ENCODE measurements at regions not wholly inside any gene's neighbourhood (a gene's known extent, or its start where the extent isn't known, plus 50 kb on each side); places are given as distances from the start of the nearest gene placed in this dataset.

- no peak overlapping the region for H3K4me3 ChIP-seq (ENCODE audit: low read length in 2 of 2)
- H3K27ac ChIP-seq (ENCODE audit: low read length), result no peak overlapping the region
- no peak overlapping the region for H3K9ac ChIP-seq (ENCODE audit: low read length in 2 of 2)
- no peaks in the 10 kb centered on the region for H3K36me3 ChIP-seq (ENCODE audit: control insufficient read depth in 2 of 2, insufficient read depth in 2 of 2, low read length in 2 of 2)
- no peaks in the 10 kb centered on the region for H3K4me1 ChIP-seq (ENCODE audit: control insufficient read depth, insufficient read depth, low read length)
- no peaks in the 10 kb centered on the region for H3K9me3 ChIP-seq (ENCODE audit: control insufficient read depth in 2 of 2, low read length in 2 of 2)
- peaks cover 12 to 13% of the 10 kb centered on the region in 2 donors for H3K27me3 ChIP-seq (ENCODE audit: control insufficient read depth in 1 of 2, insufficient read depth in 2 of 2, low read length in 2 of 2)
Measured at GRCh38 chr10:133035952-133036351, 51.8 kb upstream of the ADGRA1 start.

DNA sequence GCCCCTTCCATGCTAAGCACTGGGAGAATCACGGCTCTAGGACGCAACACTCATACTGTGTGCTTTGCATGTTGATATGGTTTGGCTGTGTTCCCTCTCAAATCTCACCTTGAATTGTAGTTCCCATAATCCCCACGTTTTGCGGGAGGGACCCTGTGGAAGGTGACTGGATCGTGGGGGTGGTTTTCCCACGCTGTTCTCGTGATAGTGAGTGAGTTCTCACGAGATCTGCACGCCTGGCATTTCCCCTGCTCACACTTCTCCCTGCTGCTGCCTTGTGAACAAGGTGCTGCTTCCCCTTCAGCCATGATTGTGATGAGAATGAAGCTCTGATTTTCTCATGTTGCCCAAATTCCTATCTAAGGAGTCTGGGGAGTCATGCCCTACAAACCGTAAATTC lies 53.0 kb upstream of the ADGRA1 start:
- Histone ChIP-seq H3K27me3 (ENCODE audit: control insufficient read depth in 1 of 2, insufficient read depth in 2 of 2, low read length in 2 of 2) (peaks cover 5 to 8% of the 10 kb centered on the region in 2 donors), H3K36me3 (ENCODE audit: control insufficient read depth in 2 of 2, insufficient read depth in 2 of 2, low read length in 2 of 2) (no peaks in the 10 kb centered on the region), H3K9me3 (ENCODE audit: control insufficient read depth in 2 of 2, low read length in 2 of 2) (no peaks in the 10 kb centered on the region), H3K4me3 (ENCODE audit: low read length in 2 of 2) (no peak overlapping the region), H3K9ac (ENCODE audit: low read length in 2 of 2) (no peak overlapping the region), H3K27ac (ENCODE audit: low read length) (no peak overlapping the region), H3K4me1 (ENCODE audit: control insufficient read depth, insufficient read depth, low read length) (no peaks in the 10 kb centered on the region)

- Histone ChIP-seq H3K4me3 (ENCODE audit: low read length in 2 of 2) (no peak overlapping the region), H3K27me3 (ENCODE audit: control insufficient read depth in 1 of 2, insufficient read depth in 2 of 2, low read length in 2 of 2) (peaks cover 1 to 6% of the 10 kb centered on the region in 2 donors), H3K27ac (ENCODE audit: low read length) (no peak overlapping the region), H3K9me3 (ENCODE audit: control insufficient read depth in 2 of 2, low read length in 2 of 2) (no peaks in the 10 kb centered on the region), H3K9ac (ENCODE audit: low read length in 2 of 2) (no peak overlapping the region), H3K36me3 (ENCODE audit: control insufficient read depth in 2 of 2, insufficient read depth in 2 of 2, low read length in 2 of 2) (no peaks in the 10 kb centered on the region), H3K4me1 (ENCODE audit: control insufficient read depth, insufficient read depth, low read length) (no peaks in the 10 kb centered on the region)
Measured at GRCh38 chr10:133034092-133034491, 53.6 kb upstream of the ADGRA1 start.

DNA sequence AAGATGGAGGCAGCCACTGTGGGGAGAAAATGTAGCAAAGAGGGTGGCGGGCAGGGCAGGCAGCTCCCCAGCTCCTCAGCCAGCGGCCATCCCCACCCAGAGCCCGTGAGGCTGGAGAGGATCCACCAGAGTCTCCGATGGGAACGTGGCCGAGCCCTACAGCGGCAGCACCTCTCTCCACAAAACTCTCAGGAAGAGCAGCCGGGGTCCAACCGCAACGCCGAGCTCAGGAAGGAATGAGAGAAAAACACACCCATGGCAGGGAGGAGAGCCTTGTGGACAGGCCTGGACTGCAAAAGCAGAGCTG lies 54.0 kb upstream of the ADGRA1 start:
- H3K9ac ChIP-seq (ENCODE audit: low read length in 2 of 2), result no peak overlapping the region
- no peak overlapping the region for H3K27ac ChIP-seq (ENCODE audit: low read length)
- no peaks in the 10 kb centered on the region for H3K36me3 ChIP-seq (ENCODE audit: control insufficient read depth in 2 of 2, insufficient read depth in 2 of 2, low read length in 2 of 2)
- no peaks in the 10 kb centered on the region for H3K9me3 ChIP-seq (ENCODE audit: control insufficient read depth in 2 of 2, low read length in 2 of 2)
- H3K27me3 ChIP-seq (ENCODE audit: control insufficient read depth in 1 of 2, insufficient read depth in 2 of 2, low read length in 2 of 2), result peaks cover 0 to 10% of the 10 kb centered on the region in 2 donors
- no peaks in the 10 kb centered on the region for H3K4me1 ChIP-seq (ENCODE audit: control insufficient read depth, insufficient read depth, low read length)
- H3K4me3 ChIP-seq (ENCODE audit: low read length in 2 of 2), result no peak overlapping the region

- Histone ChIP-seq H3K27ac (ENCODE audit: low read length) (no peak overlapping the region), H3K9ac (ENCODE audit: low read length in 2 of 2) (no peak overlapping the region), H3K27me3 (ENCODE audit: control insufficient read depth in 1 of 2, insufficient read depth in 2 of 2, low read length in 2 of 2) (peaks cover 0 to 10% of the 10 kb centered on the region in 2 donors), H3K36me3 (ENCODE audit: control insufficient read depth in 2 of 2, insufficient read depth in 2 of 2, low read length in 2 of 2) (no peaks in the 10 kb centered on the region), H3K9me3 (ENCODE audit: control insufficient read depth in 2 of 2, low read length in 2 of 2) (no peaks in the 10 kb centered on the region), H3K4me3 (ENCODE audit: low read length in 2 of 2) (no peak overlapping the region), H3K4me1 (ENCODE audit: control insufficient read depth, insufficient read depth, low read length) (no peaks in the 10 kb centered on the region)
Measured at GRCh38 chr10:133032976-133033741, 54.6 kb upstream of the ADGRA1 start.

GRCh38 chr10:133032231-133032630 lies 55.5 kb upstream of the ADGRA1 start:
- Histone ChIP-seq H3K4me3 (ENCODE audit: low read length in 2 of 2) (no peak overlapping the region), H3K27me3 (ENCODE audit: control insufficient read depth in 1 of 2, insufficient read depth in 2 of 2, low read length in 2 of 2) (peaks cover 2 to 10% of the 10 kb centered on the region in 2 donors), H3K4me1 (ENCODE audit: control insufficient read depth, insufficient read depth, low read length) (no peaks in the 10 kb centered on the region)

DNA sequence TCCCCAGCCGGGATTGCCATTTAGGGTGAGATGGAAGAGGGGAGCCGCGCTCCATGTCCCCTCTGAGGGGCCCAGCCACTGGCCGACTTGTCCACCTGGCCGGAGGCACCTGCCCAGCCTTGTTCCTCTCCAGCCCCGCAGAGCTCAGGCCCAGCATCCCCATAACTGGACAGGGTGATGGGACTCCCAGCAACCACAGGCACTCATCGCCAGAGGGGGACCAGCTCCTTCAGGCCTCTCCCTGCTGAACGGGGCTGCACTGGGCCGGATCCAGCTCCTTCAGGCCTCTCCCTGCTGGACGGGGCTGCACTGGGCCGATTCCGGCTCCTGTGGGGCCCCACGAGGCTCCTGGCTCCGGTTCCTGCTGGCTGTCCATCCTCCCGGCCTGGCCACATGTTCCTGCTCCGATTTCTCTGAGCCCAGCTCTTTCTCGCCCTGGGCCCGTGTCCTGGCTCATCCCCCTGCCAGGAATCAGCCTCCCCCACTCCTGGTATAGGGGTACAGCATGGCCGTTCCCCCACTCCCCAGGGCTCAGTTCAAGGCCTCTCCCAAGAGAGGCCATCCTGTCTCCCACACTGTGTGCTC lies 56.1 kb upstream of the ADGRA1 start:
- Histone ChIP-seq H3K4me3 (ENCODE audit: low read length in 2 of 2) (no peak overlapping the region), H3K4me1 (ENCODE audit: control insufficient read depth, insufficient read depth, low read length) (no peaks in the 10 kb centered on the region), H3K9ac (ENCODE audit: low read length in 2 of 2) (no peak overlapping the region), H3K36me3 (ENCODE audit: control insufficient read depth in 2 of 2, insufficient read depth in 2 of 2, low read length in 2 of 2) (no peaks in the 10 kb centered on the region), H3K9me3 (ENCODE audit: control insufficient read depth in 2 of 2, low read length in 2 of 2) (no peaks in the 10 kb centered on the region), H3K27ac (ENCODE audit: low read length) (no peak overlapping the region), H3K27me3 (ENCODE audit: control insufficient read depth in 1 of 2, insufficient read depth in 2 of 2, low read length in 2 of 2) (peaks cover 3 to 10% of the 10 kb centered on the region in 2 donors)

More at GRCh38 chr10:133032231-133032630, 55.5 kb upstream of the ADGRA1 start:
- H3K27ac ChIP-seq (ENCODE audit: low read length), result no peak overlapping the region
- H3K9me3 ChIP-seq (ENCODE audit: control insufficient read depth in 2 of 2, low read length in 2 of 2), result no peaks in the 10 kb centered on the region
- H3K9ac ChIP-seq (ENCODE audit: low read length in 2 of 2), result no peak overlapping the region
- no peaks in the 10 kb centered on the region for H3K36me3 ChIP-seq (ENCODE audit: control insufficient read depth in 2 of 2, insufficient read depth in 2 of 2, low read length in 2 of 2)

DNA sequence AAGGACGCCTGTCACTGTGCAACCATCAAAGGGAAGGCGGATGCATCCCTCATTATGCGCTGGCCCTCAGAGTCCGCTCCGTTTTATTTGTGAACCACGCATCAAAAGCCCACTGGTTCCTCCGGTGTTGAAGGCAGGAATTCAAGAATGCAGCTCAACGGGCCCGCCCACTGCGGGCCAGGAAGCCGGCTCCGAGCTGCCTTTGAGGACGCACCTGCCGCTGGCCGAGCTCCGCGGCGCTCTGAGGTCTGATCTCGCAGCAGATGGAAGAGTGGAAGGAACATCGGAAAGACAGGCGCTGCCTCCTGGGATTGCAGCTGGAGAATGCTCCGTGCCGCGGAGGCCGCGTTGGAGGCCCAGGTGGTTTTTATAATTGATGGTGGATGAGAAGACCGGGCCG lies 56.9 kb upstream of the ADGRA1 start:
- Histone ChIP-seq H3K9ac (ENCODE audit: low read length in 2 of 2) (no peak overlapping the region), H3K4me1 (ENCODE audit: control insufficient read depth, insufficient read depth, low read length) (no peaks in the 10 kb centered on the region), H3K4me3 (ENCODE audit: low read length in 2 of 2) (no peak overlapping the region), H3K36me3 (ENCODE audit: control insufficient read depth in 2 of 2, insufficient read depth in 2 of 2, low read length in 2 of 2) (no peaks in the 10 kb centered on the region), H3K27me3 (ENCODE audit: control insufficient read depth in 1 of 2, insufficient read depth in 2 of 2, low read length in 2 of 2) (peaks cover 3 to 10% of the 10 kb centered on the region in 2 donors), H3K9me3 (ENCODE audit: control insufficient read depth in 2 of 2, low read length in 2 of 2) (no peaks in the 10 kb centered on the region), H3K27ac (ENCODE audit: low read length) (no peak overlapping the region)

GRCh38 chr10:133030126-133030525 lies 57.6 kb upstream of the ADGRA1 start:
- no peak overlapping the region for H3K9ac ChIP-seq (ENCODE audit: low read length in 2 of 2)
- H3K36me3 ChIP-seq (ENCODE audit: control insufficient read depth in 2 of 2, insufficient read depth in 2 of 2, low read length in 2 of 2), result no peaks in the 10 kb centered on the region
- no peak overlapping the region for H3K4me3 ChIP-seq (ENCODE audit: low read length in 2 of 2)
- no peak overlapping the region for H3K27ac ChIP-seq (ENCODE audit: low read length)
- H3K9me3 ChIP-seq (ENCODE audit: control insufficient read depth in 2 of 2, low read length in 2 of 2), result no peaks in the 10 kb centered on the region
- H3K27me3 ChIP-seq (ENCODE audit: control insufficient read depth in 1 of 2, insufficient read depth in 2 of 2, low read length in 2 of 2), result peaks cover 3 to 10% of the 10 kb centered on the region in 2 donors
- no peaks in the 10 kb centered on the region for H3K4me1 ChIP-seq (ENCODE audit: control insufficient read depth, insufficient read depth, low read length)

DNA sequence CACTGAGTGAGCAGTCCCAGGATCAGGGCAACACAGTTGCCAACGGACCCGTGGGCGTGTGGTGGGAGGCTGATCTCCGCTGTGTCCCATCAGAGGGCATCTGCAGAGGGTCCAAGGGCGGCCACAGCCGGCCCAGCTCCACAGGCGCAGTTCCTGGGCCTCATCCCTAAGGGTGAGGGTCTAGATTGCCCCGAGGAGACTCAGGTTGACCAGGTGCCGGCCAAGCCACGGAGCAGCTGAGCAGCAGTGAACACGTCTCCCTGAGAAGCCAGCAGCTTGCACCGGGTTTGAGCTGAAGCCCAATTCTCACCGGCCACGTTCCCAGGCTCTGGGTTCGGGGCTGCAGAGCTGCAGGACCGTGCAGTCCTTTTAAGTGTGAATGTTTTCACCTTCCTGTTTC lies 58.8 kb upstream of the ADGRA1 start:
- Histone ChIP-seq H3K36me3 (ENCODE audit: control insufficient read depth in 2 of 2, insufficient read depth in 2 of 2, low read length in 2 of 2) (no peaks in the 10 kb centered on the region), H3K27ac (ENCODE audit: low read length) (no peak overlapping the region), H3K27me3 (ENCODE audit: control insufficient read depth in 1 of 2, insufficient read depth in 2 of 2, low read length in 2 of 2) (peaks cover 3 to 14% of the 10 kb centered on the region in 2 donors)

GRCh38 chr10:133028158-133028557 lies 59.6 kb upstream of the ADGRA1 start:
- peaks cover 3 to 14% of the 10 kb centered on the region in 2 donors for H3K27me3 ChIP-seq (ENCODE audit: control insufficient read depth in 1 of 2, insufficient read depth in 2 of 2, low read length in 2 of 2)
- no peak overlapping the region for H3K27ac ChIP-seq (ENCODE audit: low read length)
- no peak overlapping the region for H3K4me3 ChIP-seq (ENCODE audit: low read length in 2 of 2)
- no peaks in the 10 kb centered on the region for H3K36me3 ChIP-seq (ENCODE audit: control insufficient read depth in 2 of 2, insufficient read depth in 2 of 2, low read length in 2 of 2)
- no peaks in the 10 kb centered on the region for H3K9me3 ChIP-seq (ENCODE audit: control insufficient read depth in 2 of 2, low read length in 2 of 2)
- no peak overlapping the region for H3K9ac ChIP-seq (ENCODE audit: low read length in 2 of 2)
- H3K4me1 ChIP-seq (ENCODE audit: control insufficient read depth, insufficient read depth, low read length), result no peaks in the 10 kb centered on the region

More for the DNA sequence above, 58.8 kb upstream of the ADGRA1 start:
- H3K4me1 ChIP-seq (ENCODE audit: control insufficient read depth, insufficient read depth, low read length), result no peaks in the 10 kb centered on the region
- no peak overlapping the region for H3K9ac ChIP-seq (ENCODE audit: low read length in 2 of 2)
- H3K9me3 ChIP-seq (ENCODE audit: control insufficient read depth in 2 of 2, low read length in 2 of 2), result no peaks in the 10 kb centered on the region
- H3K4me3 ChIP-seq (ENCODE audit: low read length in 2 of 2), result no peak overlapping the region
